HL-60 (cell line): ENCODE measurements at regions not wholly inside any gene's neighbourhood (a gene's known extent, or its start where the extent isn't known, plus 50 kb on each side); places are given as distances from the start of the nearest gene placed in this dataset.

Experiments
- GABPA ChIP-seq: IDR thresholded peaks from 2 replicates; pipeline ENCODE4 v1.6.1; 2012; ENCODE audit warnings: low read depth
- POLR2AphosphoS5 ChIP-seq: IDR thresholded peaks from 2 replicates; pipeline ENCODE4 v1.6.1; 2012; ENCODE audit warnings: low read depth
- REST ChIP-seq: IDR thresholded peaks from 2 replicates; pipeline ENCODE4 v1.6.1; 2012; ENCODE audit warnings: low read depth; ENCODE audit not compliant: insufficient replicate concordance
- TF ChIP-seq, protein P1 (sequence below): IDR thresholded peaks from one replicate; pipeline ENCODE4 v1.5.1; 2011; ENCODE audit warnings: low read length, control low read depth, inconsistent platforms; ENCODE audit not compliant: insufficient read depth

DNA sequence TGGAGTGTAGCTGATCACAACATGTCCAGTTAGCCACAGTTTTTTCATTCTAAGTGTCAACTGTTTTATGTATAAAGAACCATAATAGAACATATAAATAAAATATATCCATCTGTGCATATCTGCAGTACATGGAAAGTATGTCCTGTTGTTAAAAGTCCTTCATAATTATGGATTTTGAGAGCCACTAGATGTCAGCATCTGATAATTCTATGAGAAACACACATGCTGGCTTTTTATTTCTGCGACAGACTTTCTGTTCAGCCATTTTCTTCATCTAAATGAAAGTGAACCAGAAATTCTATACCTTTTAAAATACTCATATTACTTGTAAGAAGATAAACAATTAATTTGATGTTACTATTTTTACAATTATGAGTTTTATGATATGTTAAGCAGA, 251.5 kb downstream of the GPM6A start:
- TF ChIP-seq, protein P1, sequence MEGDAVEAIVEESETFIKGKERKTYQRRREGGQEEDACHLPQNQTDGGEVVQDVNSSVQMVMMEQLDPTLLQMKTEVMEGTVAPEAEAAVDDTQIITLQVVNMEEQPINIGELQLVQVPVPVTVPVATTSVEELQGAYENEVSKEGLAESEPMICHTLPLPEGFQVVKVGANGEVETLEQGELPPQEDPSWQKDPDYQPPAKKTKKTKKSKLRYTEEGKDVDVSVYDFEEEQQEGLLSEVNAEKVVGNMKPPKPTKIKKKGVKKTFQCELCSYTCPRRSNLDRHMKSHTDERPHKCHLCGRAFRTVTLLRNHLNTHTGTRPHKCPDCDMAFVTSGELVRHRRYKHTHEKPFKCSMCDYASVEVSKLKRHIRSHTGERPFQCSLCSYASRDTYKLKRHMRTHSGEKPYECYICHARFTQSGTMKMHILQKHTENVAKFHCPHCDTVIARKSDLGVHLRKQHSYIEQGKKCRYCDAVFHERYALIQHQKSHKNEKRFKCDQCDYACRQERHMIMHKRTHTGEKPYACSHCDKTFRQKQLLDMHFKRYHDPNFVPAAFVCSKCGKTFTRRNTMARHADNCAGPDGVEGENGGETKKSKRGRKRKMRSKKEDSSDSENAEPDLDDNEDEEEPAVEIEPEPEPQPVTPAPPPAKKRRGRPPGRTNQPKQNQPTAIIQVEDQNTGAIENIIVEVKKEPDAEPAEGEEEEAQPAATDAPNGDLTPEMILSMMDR: no peak
- TF ChIP-seq REST (no peak), GABPA (no peak), POLR2AphosphoS5 (no peak)
